DMS153 treated with DMSO at 0.1 percent for 48 hours (cell line): ENCODE measurements at regions not wholly inside any gene's neighbourhood (a gene's known extent, or its start where the extent isn't known, plus 50 kb on each side); places are given as distances from the start of the nearest gene placed in this dataset.

ENCODE experiments used
- DNase-seq: peaks from one replicate; lab custom pipeline; 2025; ENCODE audit not compliant: unreplicated experiment; lab: John Stamatoyannopoulos, UW

DNA sequence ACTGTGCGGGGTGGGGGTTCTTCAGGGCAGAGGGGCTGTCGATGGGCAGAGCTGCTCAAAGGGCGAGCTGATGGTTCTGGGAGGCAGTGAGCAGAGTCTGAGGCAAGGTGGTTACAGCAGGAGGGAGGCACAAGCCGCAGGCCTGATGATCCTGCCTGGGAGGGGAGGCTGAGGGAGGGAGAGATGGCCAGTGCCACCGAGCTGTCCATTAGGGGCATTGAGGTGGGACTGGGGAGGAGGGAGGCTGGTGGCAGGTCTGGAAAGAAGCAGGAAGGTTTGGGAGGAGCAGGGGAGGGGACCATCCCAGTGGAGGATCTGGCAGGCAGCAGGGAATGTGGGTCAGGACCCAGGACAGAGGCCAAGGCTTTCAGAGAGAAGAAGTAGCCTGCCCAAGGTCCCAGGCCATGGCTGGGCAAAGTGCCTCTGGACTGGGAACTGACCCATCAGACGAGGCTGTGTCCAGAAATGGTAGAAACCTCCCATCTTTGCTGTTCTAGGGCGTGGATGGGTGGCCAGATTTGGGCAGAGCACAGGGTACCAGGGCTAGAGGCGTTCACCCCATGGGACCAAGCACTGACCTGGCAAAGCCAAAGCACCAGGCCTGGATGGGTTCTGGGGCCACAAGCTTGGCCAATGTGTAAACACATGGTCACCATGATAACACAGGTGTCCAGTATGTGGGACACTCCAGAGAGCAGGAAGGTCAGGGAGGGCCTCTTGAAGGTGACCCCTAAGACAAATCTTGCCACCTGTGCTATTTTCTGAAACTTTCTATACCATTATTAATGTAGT, 55.5 kb downstream of the INHBB start:
- no peak for DNase-seq

DNA sequence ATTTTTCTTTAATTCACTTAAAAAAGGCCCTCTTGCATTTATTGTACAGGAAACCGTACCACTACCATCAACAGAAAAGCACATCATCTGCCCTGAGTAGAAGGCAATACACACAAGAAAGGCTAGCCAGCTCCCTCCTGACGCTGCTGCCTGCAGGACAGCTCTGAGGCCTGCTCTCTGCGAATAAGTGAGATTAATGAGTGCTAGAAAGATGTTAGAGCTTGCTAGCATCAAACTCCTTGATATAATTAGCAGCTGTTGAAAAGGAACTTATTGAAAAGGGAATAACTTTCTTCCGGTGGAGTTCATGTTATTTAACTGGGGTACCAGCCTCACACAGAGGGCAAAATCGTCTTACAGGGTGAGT, 56.1 kb downstream of the INHBB start:
- no peak for DNase-seq

- DNase-seq: no peak
Observed at GRCh38 chr2:120402508-120402907, 56.6 kb downstream of the INHBB start.

- DNase-seq: no peak
Observed at GRCh38 chr2:120403261-120403660, 57.3 kb downstream of the INHBB start.

- DNase-seq: no peak
Observed at GRCh38 chr2:120403676-120404075, 57.7 kb downstream of the INHBB start.

GRCh38 chr2:120404274-120404673, 58.3 kb downstream of the INHBB start:
- DNase-seq: no peak

DNA sequence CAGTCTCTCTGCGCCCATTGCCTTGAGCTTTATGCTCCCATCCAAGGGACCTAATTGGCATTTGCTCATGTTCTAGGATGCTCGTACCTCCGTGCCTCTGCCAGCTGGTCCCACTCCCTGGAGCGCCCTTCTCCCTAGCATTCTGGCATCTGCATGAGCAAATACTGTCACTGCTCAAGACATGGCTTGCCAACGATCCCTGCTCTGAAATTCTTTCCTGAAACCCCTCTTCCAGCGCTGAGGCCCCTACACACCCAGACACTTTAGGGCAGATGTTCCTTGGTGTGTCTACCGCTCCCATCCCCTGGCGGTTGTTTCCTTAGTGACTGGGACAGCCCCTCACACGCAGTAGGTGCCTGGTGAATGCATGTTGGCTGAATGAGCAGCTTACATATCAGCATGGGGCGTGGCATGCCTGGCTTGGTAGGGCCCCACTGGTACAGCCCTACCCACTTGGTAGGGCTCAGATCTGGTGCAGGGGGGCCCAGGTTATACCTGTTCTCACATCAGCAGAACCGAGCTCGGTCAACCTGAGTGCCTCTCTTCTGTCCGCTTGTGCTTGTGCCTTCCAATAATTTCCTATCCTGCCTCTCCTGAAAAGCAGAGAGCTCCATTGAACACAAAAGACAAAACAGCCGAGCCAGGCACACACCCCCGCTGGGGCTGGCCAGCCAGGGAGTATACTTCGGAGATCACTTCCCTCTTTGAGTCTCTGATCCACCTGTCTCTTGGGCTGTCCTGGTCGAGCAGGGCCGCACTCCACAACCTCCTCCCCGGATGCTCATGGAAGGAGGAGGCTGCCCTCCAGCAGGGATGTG, 59.2 kb downstream of the INHBB start:
- DNase-seq: no peak

DNA sequence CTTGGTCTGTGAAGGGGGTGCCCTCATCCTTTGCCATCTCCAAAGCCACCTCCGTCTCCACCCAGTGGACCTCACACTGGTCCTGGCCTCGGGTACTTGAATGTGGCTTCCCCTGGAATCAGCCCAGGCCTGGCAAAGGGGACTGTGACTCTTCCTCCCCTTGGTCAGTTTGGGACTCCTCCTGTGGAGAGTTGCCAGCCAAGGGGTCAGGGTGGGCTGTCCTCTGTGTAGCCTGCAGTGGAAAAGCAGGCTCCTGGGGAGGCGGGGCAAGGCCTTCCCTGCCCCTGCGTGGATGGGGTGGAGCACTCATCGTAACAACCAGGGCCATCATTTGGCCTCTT, 59.8 kb downstream of the INHBB start:
- no peak for DNase-seq

GRCh38 chr2:120406566-120406965, 60.6 kb downstream of the INHBB start:
- DNase-seq: no peak

DNA sequence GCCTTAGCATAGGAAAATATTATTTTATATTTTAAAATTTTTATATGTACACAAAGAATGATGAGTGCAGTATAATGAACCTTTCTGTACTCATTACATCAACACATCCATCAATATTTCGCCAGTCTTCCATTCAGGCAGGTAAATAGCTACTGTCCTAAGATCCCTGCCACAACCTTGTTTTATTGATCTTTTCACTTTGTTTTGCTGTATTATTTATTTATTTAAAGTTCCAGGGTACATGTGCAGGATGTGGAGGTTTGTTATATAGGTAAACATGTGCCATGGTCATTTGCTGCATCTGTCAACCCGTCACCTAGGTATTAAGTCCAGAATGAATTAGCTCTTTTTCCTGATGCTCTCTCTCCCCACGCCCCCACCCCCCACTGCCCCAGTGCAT, 64.6 kb downstream of the INHBB start:
- DNase-seq: no peak

DNA sequence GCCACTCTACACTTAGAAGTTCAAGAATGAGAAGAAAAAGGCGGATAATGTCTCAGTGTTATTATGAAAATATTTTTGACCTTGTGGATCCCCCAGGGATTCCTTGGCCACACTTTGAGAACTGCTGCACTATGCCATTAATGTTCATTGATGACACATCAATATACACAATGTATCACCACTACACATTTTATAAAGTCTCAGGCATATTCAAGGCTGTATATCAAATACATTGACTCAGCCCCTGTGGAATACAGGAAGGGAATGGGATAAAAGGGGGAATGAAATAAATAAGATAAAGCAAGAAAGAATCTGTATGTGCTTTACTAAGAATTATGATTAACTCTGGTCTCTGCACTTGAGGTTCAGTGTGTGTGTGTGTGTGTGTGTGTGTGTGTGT, 69.1 kb downstream of the INHBB start:
- DNase-seq: no peak

- no peak for DNase-seq
Observed at GRCh38 chr2:120415728-120416509, 70.0 kb downstream of the INHBB start.

GRCh38 chr2:120418174-120418787, 72.3 kb downstream of the INHBB start:
- no peak for DNase-seq

DNA sequence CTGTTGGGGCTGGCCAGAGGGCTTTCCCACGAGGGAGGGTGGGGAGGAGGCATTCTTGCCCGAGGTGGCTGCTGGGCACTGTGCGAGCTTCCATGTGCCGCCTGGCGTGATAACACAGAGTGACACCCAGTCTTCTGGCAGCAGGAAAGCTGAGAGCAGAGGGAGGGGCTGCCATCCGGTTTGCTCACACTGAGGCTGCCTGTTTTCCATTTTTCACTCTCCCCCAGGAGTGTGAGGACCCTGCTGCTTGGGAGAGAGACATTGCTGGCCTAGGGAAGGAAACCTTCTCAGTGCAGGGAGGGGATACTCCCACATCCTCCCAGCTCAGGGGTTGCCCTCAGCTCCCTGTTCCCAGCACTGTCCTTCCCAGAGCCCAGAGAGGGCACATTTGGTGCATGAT, 73.1 kb downstream of the INHBB start:
- no peak for DNase-seq

GRCh38 chr2:120419955-120420354, 74.0 kb downstream of the INHBB start:
- no peak for DNase-seq

GRCh38 chr2:120421126-120421829, 75.3 kb downstream of the INHBB start:
- no peak for DNase-seq

DNA sequence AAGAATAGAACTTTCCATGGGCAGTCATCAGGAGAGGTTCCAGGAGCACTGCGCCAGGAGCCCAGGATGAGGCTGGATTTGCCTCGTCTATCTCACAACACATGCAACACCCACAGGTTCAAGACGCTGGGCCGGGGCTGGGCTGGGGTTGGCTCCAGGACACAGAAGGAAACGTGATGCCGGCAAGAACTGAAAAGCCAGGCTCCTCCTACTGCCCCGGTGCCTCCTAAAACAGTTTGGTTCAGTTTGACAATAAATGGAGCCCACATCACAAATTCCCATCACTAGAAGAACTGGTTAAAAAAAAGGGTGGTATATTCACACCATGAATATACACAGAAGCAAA, 75.9 kb downstream of the INHBB start:
- DNase-seq: no peak

DNA sequence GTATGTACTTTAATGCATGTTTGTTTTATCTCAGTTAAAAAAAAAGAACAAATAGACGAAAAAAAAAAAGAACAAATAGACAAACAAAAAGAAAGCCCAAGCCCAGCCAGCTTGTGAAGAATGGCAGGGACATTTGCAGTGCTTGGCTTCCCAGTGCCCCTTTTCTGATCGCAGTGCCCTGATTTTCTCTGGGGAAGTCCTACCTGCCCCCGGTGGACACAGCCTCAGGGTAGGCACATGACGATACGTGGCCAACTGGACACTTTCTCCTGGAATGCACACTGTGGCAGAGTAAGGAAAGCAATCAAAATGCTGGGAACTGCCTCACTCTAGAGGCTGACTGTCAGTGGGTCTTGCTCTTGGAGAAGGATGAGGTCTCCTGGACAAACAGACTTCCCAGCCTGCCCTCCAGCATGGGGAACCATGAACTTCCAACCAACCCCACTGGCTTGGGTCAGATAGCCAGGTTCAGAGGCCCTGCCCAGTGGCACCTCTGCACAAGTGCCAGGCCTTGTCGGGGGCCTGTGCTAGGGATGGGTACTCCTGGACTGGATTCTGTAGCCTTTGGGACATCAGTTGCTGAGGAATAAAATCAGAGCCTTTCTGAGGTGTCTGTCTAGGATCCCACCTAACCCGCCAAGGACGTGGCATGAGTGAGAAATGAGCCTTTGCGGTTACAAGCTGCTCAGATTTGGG, 76.7 kb downstream of the INHBB start:
- no peak for DNase-seq

- DNase-seq: no peak
Observed at GRCh38 chr2:120423167-120423943, 77.4 kb downstream of the INHBB start.
